Activated T-cell treated with anti-CD3 and anti-CD28 coated beads, Interleukin-2, amount 50 U/mL, for 24 hours (primary cell): ENCODE measurements at regions not wholly inside any gene's neighbourhood (a gene's known extent, or its start where the extent isn't known, plus 50 kb on each side); places are given as distances from the start of the nearest gene placed in this dataset.

ENCODE experiments used
- DNase-seq: peaks from one replicate; pipeline ENCODE4 v3.0.0-alpha.2; 2020
- H3K27ac Mint-ChIP-seq: 2 replicates; pipeline ENCODE4 v1.8.0; 2020; ENCODE audit warnings: mild to moderate bottlenecking, mixed read lengths
- H3K27me3 Mint-ChIP-seq: 2 replicates; pipeline ENCODE4 v1.8.0; 2020; ENCODE audit warnings: mixed read lengths
- H3K36me3 Mint-ChIP-seq: 2 replicates; pipeline ENCODE4 v1.8.0; 2020; ENCODE audit warnings: low read depth, mixed read lengths
- H3K4me1 Mint-ChIP-seq: 2 replicates; pipeline ENCODE4 v1.8.0; 2020; ENCODE audit warnings: low read depth, mixed read lengths
- H3K4me3 Mint-ChIP-seq: 2 replicates; pipeline ENCODE4 v1.8.0; 2020; ENCODE audit warnings: mild to moderate bottlenecking, moderate library complexity, mixed read lengths
- H3K9me3 Mint-ChIP-seq: 2 replicates; pipeline ENCODE4 v1.8.0; 2020; ENCODE audit warnings: mixed read lengths

- no peaks in the 10 kb centered on the region for H3K36me3 Mint-ChIP-seq
These were observed 159.6 kb upstream of the IL12A start for GRCh38 chr3:159829056-159829455.

DNA sequence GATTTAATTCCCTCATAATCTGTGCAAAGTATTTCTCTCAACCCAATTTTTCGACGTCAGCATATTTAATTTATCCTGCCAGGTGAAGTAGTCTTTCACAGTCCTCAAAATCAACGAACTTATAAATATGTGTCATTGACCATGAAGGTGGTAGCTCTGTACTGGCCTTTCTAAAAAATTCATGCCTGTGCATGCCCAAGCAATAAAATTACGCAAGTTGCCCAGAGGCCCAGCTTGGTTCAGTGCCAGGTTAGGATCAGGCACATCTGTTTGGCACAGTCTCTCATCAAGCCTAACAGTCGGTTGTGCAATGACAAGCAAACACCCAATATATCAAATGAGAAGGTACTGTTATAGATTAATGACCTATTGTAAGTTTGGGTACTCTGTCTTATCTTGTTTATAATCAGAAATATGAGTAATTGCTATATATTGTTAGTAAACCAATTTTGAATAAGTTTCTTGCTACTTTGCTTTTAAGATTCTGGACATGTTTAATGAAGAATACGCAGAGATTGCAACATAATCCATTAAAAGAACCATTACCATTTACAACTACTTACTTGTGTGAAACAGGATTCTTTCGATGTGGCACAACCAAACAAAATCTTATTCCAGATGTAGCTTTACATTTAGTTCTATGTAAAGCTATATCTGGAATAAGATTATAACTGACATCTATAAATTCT is 159.0 kb upstream of the IL12A start:
- Mint-ChIP-seq H3K27me3 (peaks cover 2% of the 10 kb centered on the region), H3K27ac (no peak overlapping the region), H3K4me1 (no peaks in the 10 kb centered on the region), H3K36me3 (no peaks in the 10 kb centered on the region), H3K9me3 (no peaks in the 10 kb centered on the region), H3K4me3 (no peak overlapping the region)
- DNase-seq, result no peak

More at GRCh38 chr3:159829056-159829455, 159.6 kb upstream of the IL12A start:
- no peak overlapping the region for H3K4me3 Mint-ChIP-seq
- H3K4me1 Mint-ChIP-seq, result no peaks in the 10 kb centered on the region
- no peaks in the 10 kb centered on the region for H3K9me3 Mint-ChIP-seq
- no peak for DNase-seq
- peaks cover 2% of the 10 kb centered on the region for H3K27me3 Mint-ChIP-seq
- H3K27ac Mint-ChIP-seq, result no peak overlapping the region

DNA sequence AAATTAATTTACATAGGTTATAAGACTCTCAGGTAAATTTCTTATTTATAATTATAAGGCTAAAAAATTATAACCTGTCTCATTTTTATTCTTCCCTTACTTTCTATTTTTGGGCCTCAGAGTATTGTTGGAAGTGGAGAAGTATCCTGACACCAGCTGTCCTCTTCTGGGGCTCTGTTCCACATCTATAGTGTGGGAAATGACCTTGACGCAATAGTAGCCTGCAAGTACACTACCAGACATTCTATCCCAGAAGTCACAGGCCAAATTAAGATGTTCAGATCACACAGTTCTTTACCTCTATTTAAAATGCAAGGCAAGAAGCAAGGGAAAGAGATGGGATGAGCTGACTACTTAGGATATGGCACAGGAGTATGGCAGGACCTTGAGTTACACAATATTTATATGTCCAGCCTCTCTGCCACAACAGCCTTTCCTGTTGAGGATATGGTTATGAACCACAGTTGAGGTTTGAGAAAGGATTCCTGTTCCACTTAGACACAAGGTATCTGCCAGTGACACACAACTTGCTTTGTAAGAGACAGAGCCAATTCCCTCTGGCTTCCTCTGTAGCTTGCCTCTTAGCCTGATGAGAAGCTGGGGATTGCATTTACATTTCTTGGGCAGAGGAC is 158.0 kb upstream of the IL12A start:
- Mint-ChIP-seq H3K27ac (no peak overlapping the region), H3K4me3 (no peak overlapping the region), H3K27me3 (peaks cover 9% of the 10 kb centered on the region), H3K4me1 (no peaks in the 10 kb centered on the region), H3K36me3 (no peaks in the 10 kb centered on the region), H3K9me3 (no peaks in the 10 kb centered on the region)
- no peak for DNase-seq

GRCh38 chr3:159831466-159831865 is 157.2 kb upstream of the IL12A start:
- no peaks in the 10 kb centered on the region for H3K9me3 Mint-ChIP-seq
- DNase-seq, result no peak
- H3K36me3 Mint-ChIP-seq, result no peaks in the 10 kb centered on the region
- H3K4me3 Mint-ChIP-seq, result no peak overlapping the region
- no peaks in the 10 kb centered on the region for H3K4me1 Mint-ChIP-seq
- H3K27ac Mint-ChIP-seq, result no peak overlapping the region
- H3K27me3 Mint-ChIP-seq, result peaks cover 9% of the 10 kb centered on the region

DNA sequence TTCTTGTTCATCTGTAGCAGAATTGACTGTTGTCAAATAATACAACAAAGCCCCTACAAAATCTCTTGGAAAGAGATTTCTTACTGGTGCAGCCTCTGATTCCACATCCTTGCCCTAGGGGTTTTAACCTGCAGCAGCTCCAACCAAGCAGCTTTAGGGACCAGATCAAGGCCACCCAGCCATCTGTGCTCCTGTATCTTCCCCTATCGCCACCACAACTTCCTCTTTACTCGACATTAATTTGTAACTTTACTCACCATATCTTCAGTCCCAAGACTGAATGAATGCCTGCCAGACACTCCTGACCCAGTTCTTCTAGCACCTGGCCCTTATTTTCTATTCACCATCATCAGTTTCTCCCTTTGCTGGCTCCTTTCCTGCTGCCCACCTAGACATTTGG is 156.6 kb upstream of the IL12A start:
- no peaks in the 10 kb centered on the region for H3K4me1 Mint-ChIP-seq

GRCh38 chr3:159835126-159835525 is 153.5 kb upstream of the IL12A start:
- DNase-seq, result no peak
- Mint-ChIP-seq H3K27ac (no peak overlapping the region), H3K9me3 (no peaks in the 10 kb centered on the region), H3K36me3 (no peaks in the 10 kb centered on the region), H3K4me1 (peaks cover 4% of the 10 kb centered on the region), H3K4me3 (no peak overlapping the region), H3K27me3 (peaks cover 21% of the 10 kb centered on the region)

More for the DNA sequence above, 156.6 kb upstream of the IL12A start:
- no peak for DNase-seq
- Mint-ChIP-seq H3K36me3 (no peaks in the 10 kb centered on the region), H3K27ac (no peak overlapping the region), H3K4me3 (no peak overlapping the region), H3K9me3 (no peaks in the 10 kb centered on the region), H3K27me3 (peaks cover 9% of the 10 kb centered on the region)

GRCh38 chr3:159837725-159838124 is 150.9 kb upstream of the IL12A start:
- H3K4me3 Mint-ChIP-seq, result no peak overlapping the region
- peaks cover 5% of the 10 kb centered on the region for H3K4me1 Mint-ChIP-seq
- H3K36me3 Mint-ChIP-seq, result no peaks in the 10 kb centered on the region
- no peak for DNase-seq
- H3K27me3 Mint-ChIP-seq, result peaks cover 40% of the 10 kb centered on the region
- H3K9me3 Mint-ChIP-seq, result no peaks in the 10 kb centered on the region
- H3K27ac Mint-ChIP-seq, result no peak overlapping the region

- peaks cover 43% of the 10 kb centered on the region for H3K27me3 Mint-ChIP-seq
- no peak overlapping the region for H3K4me3 Mint-ChIP-seq
- no peaks in the 10 kb centered on the region for H3K36me3 Mint-ChIP-seq
- no peak for DNase-seq
- peaks cover 5% of the 10 kb centered on the region for H3K4me1 Mint-ChIP-seq
- H3K27ac Mint-ChIP-seq, result no peak overlapping the region
- no peaks in the 10 kb centered on the region for H3K9me3 Mint-ChIP-seq
These were observed 149.7 kb upstream of the IL12A start for GRCh38 chr3:159838938-159839337.

GRCh38 chr3:159839561-159840379 is 148.9 kb upstream of the IL12A start, which contains the start of gene SCHIP1:
Gene SCHIP1, plus strand, starts transcription at chr3:159839861.
- H3K27me3 Mint-ChIP-seq, result peaks cover 45% of the 10 kb centered on the region
- H3K36me3 Mint-ChIP-seq, result no peaks in the 10 kb centered on the region
- DNase-seq, result peak; percentile 29
- no peak within 1 kb of the TSS for H3K27ac Mint-ChIP-seq
- H3K4me1 Mint-ChIP-seq, result peaks cover 5% of the 10 kb centered on the region
- H3K4me3 Mint-ChIP-seq, result peak within 1 kb of the TSS; percentile 39
- no peaks in the 10 kb centered on the region for H3K9me3 Mint-ChIP-seq

DNA sequence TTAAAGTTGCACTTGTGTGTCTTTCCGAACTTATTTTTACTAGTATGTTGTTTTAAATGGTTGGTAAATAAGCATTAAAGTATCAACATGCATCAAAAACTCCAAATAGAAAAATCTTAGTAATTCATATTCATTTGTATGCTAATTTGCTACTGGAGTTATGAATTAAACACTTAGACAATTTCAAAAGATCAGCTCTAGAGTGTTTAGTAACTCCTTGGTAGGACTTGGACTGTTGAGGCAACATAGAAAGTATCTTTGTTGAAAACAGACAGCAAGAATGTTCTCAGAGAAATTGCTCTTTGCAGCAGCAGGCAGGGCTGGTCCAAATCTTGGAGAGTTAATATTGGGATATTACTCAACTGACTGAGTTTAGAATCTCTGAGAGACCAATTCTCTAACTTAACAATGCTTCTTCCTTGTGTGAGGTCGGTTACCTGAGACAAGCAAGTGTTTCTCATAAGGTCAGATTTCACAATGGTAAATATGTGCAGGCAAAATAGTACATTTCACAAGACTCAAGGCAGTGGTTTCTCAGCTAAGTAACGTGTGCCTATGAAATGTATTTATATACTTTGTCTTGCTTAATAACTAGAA is 147.8 kb upstream of the IL12A start:
- peaks cover 5% of the 10 kb centered on the region for H3K4me1 Mint-ChIP-seq
- peaks cover 42% of the 10 kb centered on the region for H3K27me3 Mint-ChIP-seq
- H3K9me3 Mint-ChIP-seq, result no peaks in the 10 kb centered on the region
- H3K4me3 Mint-ChIP-seq, result no peak overlapping the region
- no peak overlapping the region for H3K27ac Mint-ChIP-seq
- H3K36me3 Mint-ChIP-seq, result no peaks in the 10 kb centered on the region
- no peak for DNase-seq

DNA sequence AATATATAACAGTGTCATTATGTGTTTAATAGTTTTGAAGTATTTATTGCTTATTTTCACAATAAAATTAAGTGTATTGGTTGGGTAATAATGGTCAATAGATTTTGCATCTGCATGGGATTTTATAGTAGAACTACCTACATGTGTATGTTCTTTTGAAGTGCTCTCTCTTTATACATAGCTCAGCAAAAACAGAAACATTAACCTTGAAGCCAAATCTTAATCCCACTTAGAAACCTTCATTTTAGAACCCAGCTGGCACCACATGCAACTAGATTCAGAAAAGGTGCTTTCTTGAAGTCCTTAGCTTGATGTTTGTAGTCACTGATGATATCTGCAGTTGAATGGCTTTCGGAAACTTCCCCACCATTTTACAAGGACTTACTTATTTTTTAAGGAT is 146.9 kb upstream of the IL12A start:
- peaks cover 5% of the 10 kb centered on the region for H3K4me1 Mint-ChIP-seq
- no peak overlapping the region for H3K27ac Mint-ChIP-seq
- no peak overlapping the region for H3K4me3 Mint-ChIP-seq
- no peaks in the 10 kb centered on the region for H3K9me3 Mint-ChIP-seq
- H3K36me3 Mint-ChIP-seq, result no peaks in the 10 kb centered on the region
- DNase-seq, result no peak
- peaks cover 42% of the 10 kb centered on the region for H3K27me3 Mint-ChIP-seq

DNA sequence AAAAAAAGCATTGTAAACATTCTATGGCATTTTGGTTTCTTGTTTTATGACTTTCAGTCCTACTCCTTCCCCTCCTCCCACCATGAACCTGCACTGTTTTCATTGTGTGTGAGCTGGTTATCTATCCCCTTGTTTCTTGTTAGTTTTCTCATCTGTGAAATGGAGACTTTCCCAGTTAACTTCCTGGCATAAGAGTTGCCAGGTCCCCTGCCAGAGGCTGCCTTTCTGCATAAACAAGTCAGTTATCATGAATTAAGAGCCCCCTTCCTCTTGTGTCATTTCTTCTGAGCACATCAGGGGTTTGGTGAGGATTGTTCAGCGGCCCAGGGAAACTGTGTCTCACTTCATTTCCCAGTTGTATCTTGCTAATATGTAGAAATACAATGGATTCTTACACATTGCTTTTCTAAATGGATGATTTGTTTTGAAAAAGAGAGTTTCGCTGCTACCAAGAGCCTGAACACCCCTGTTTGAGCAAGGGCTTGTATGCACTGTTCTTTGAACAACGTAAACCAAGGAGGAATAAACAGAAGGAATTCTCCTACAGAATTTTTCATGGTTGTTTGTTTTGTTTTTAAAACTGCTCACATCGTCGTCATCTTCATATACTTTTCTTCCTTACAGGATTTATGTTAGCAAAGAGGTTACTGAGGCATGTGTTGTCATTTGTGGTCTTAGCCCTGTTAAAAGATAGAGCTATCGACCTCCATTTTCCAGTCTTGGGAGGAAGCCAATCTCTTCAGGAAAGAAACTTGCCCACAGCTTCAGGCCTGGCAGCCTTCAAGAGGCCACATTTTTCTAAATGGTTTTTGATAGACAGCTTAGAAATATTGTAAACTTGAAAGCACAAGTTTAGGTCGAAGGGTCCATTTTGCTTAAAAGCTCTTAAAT is 144.6 kb upstream of the IL12A start:
- Mint-ChIP-seq H3K9me3 (no peaks in the 10 kb centered on the region), H3K4me3 (no peak overlapping the region), H3K36me3 (no peaks in the 10 kb centered on the region), H3K27me3 (peaks cover 33% of the 10 kb centered on the region), H3K27ac (no peak overlapping the region), H3K4me1 (peaks cover 5% of the 10 kb centered on the region)
- no peak for DNase-seq

DNA sequence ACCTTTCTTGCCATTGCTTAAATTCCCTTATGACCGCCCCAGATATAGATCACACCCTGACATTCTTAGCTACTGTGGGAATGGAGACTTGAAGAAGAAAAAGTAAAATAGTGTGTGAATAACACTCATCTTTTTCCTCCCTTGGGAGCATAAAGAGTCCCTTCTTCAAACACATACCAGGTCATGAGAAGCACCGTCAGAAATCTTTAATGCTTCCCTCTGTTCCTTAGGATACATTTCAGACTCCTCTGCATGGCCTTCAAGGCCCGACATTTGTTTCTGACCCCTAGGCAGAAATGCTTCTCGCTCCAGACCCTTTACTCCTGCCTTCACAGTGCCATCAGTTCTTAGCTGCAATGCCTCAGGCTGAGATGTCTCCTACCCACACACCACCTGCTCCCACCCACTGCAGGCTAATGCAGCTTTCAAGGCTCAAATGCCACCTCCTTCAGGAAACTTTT is 143.8 kb upstream of the IL12A start:
- peaks cover 30% of the 10 kb centered on the region for H3K27me3 Mint-ChIP-seq
- no peak overlapping the region for H3K4me3 Mint-ChIP-seq
- peaks cover 3% of the 10 kb centered on the region for H3K4me1 Mint-ChIP-seq
- no peak overlapping the region for H3K27ac Mint-ChIP-seq
- DNase-seq, result no peak
- H3K9me3 Mint-ChIP-seq, result no peaks in the 10 kb centered on the region
- H3K36me3 Mint-ChIP-seq, result no peaks in the 10 kb centered on the region

- H3K4me1 Mint-ChIP-seq, result no peaks in the 10 kb centered on the region
- no peaks in the 10 kb centered on the region for H3K9me3 Mint-ChIP-seq
- no peaks in the 10 kb centered on the region for H3K36me3 Mint-ChIP-seq
- DNase-seq, result no peak
- peaks cover 24% of the 10 kb centered on the region for H3K27me3 Mint-ChIP-seq
- no peak overlapping the region for H3K4me3 Mint-ChIP-seq
- H3K27ac Mint-ChIP-seq, result no peak overlapping the region
These were observed 142.9 kb upstream of the IL12A start for GRCh38 chr3:159845737-159846136.
